NCI-H82 treated with DMSO at 0.1 percent for 48 hours (cell line): ENCODE measurements at regions not wholly inside any gene's neighbourhood (a gene's known extent, or its start where the extent isn't known, plus 50 kb on each side); places are given as distances from the start of the nearest gene placed in this dataset.
"Not testable (repeated sequence)": the region's sequence is repeated elsewhere in the genome, so short reads cannot be mapped to it uniquely, and the experiment has no call there.

Source experiments
- DNase-seq: peaks from one replicate; lab custom pipeline; 2025; ENCODE audit not compliant: unreplicated experiment; lab: John Stamatoyannopoulos, UW

DNA sequence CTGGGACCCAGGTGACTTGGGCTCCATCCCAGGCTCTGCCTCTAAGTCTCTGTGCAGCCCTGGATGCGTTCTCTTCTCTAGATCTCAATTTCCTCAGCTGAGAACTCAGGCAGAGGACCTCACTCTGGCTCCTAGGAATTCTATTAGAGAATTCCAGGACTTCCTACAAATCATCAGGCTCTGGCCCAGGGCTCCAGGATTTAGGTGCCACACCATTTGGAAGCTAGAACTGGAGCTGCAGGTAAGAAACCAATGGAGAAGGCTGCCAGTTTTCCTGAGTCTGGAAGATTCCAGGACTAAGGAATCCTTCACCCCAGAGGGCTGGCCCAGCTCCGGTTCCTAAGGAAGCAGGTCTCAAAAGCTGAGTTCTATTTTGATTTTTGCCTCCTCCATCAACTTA is 189.8 kb upstream of the CDH5 start:
- no peak for DNase-seq

DNA sequence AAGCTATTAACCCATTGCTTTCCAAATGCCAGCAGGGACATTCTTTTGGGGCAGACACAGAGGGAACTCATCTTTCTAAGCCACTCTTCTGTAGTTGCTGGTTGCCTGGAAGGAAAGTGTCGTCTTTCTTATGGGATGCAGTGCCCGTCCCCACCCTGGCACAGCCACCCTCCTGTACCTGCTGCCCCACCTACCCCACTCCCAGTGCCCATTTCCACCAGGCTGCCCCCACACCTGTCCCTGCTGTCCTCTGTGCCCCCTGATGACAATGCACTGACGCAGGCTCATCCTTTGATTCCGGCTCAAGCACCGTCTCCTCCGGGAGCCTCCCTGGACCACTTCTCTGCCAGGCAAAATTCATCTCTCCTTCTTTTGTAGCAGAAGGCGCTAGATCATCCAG is 190.4 kb upstream of the CDH5 start:
- no peak for DNase-seq

DNA sequence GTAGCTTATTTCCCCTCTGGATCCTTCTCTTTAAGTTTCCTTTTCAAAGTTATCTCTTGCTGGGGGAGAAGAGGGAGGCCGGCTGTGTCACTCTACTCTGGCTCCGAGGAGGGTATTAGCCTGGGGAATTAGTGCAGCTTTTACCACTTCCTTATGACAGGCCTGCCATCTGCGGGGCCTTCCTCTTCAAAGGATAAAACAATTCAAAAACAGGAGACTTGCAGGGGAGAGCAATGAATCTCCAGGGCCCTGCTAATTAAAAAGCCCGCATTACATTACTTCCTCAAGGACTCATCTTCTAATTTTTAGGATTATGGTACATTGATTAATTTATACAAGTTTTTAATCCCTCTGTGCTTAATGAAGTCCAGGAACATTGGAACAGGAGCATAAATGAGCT is 190.9 kb upstream of the CDH5 start:
- peak; percentile 39 for DNase-seq

DNA sequence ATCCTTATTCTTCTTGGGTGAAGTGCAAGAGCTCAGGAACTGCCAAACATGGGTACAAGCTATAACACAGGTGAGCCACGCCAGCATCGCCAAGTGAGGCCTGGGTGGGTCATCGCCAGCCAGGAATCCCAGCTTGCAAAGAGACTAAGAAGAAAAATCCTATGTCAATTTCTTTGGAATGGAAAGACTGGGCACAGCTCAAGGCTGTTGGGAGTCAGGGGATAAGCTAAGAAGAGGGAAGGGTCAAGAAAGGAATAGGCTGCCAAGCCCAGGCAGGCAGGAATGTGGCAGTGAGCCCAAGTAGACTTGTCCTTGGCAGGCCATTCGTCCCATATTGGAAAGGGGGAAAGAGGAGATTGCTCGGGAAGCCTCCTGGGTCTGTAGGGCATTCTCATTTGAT is 191.4 kb upstream of the CDH5 start:
- no peak for DNase-seq

DNA sequence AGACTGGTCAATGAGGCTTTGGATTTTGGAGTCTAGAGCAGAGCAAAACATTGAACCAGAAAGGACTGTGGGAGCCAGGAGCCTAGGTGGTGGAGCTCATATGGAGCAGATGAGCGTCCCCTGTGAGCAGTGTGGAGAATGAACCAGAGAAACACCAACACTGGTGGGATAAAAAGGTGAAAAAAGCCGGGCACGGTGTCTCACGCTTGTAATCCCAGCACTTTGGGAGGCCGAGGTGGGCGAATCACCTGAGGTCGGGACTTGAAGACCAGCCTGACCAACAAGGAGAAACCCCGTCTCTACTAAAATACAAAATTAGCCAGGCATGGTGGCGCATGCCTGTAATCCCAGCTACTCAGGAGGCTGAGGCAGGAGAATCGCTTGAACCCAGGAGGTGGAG is 192.7 kb upstream of the CDH5 start:
- not testable (repeated sequence) for DNase-seq

DNA sequence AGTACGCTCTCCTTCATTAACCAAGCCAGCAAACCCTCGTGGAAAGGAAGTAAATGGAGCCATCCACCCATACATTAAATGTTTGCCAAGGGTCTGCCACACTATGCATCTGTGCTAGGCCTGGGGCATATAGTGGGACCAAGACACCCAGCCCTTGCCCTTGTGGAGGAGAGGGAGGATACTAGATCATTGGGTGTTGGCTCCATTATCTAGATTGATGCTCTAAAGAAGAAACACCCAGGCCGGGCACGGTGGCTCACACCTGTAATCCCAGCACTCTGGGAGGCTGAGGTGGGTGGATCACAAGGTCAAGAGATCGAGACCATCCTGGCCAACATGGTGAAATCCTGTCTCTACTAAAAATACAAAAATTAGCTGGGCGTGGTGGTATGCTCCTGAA is 193.3 kb upstream of the CDH5 start:
- not testable (repeated sequence) for DNase-seq

DNA sequence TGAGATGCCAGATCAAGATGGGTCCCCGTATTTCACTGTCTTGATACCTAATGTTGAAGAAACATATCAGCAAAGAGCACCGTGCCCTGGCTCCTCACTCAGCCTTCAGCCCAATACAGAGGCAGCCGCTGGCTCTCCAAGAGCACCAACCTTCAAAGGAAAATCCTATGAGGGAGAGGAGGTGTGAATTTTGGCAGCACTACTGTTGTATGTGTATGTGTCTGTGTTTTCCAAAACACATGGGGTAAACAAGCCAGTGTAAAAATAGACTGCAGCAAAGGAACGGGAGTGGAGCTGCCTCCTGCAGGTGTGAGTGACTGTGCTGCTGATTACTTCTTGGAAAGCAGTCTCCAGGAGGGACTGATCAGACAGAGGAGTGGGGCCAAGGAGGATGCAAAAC is 194.0 kb upstream of the CDH5 start:
- DNase-seq: no peak

DNA sequence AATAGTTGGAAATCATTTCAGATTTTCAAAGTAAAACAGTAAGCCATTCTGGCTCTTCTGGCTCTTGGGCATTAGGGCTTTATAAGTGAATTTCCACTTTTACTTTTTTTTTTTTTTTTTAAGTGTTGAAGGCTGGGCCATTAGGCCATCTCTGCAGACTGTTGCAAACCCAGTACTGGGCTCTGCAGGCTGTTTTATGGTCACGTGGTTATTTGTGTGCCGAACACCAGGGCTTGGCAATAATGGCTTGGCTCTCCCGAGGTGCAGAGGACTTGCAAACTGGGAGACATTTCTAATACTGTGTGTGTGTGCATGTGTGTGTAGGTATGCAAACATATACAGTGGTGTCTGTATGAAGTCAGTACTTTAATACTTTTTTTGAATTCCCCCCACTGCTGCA is 194.9 kb upstream of the CDH5 start:
- no peak for DNase-seq

DNA sequence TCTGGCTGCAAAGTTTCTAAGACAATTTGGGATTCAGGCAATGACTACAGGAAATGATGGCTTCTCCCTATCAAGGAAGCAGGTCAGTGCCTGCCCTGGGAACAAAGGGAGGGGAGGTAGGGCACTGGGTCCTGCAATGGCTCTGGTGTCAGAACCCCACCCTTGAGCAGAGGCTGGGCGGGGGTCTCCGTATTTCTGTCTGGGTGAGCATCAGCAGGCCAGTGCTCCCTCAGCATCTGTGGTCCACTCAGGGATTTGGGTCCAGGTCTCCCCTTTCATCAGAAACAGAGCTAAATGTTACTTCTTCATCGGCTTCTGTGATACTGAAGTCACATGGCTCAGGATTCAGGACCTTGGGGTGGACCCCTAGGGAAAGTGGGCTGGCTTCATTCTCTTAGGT is 195.5 kb upstream of the CDH5 start:
- DNase-seq: no peak

DNA sequence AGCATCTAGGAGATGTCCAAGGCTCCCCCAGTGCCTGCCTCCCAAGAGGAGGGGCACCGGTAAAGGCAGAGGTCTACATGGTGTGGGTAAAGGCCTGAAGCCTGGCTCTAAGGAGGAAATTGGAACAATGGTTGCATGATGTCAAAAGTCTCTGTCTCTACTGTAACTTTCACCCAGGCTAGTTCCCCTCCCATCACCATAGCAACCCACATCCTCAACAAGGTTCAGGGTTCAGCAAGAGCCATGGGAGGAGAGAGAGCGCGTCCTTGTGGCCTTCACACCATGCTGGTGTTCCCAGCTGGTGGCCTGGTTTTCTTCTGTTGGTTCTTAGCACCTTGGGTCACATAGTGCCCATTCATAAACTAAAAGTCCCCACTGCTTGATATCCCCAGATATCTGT is 196.7 kb upstream of the CDH5 start:
- DNase-seq: no peak

DNA sequence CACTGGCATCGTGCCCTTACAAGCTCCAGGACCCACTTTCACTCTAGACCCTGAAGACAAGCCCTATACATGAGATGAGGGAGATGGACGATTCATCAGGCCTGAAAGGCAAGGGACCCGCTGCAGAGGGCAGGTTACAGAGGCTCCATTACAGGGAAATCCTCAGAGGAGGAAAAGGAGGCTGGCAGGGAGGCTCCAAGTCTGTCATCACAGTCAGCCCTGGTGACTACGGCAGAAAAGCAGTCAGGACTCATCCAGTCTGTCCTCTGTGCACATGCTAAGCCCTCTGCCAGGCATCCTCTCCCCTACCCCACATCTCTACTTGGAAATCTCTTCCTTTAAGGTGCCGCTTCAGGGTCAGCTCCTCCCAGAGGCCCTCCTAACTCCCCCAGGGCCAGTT is 197.7 kb upstream of the CDH5 start:
- no peak for DNase-seq

DNA sequence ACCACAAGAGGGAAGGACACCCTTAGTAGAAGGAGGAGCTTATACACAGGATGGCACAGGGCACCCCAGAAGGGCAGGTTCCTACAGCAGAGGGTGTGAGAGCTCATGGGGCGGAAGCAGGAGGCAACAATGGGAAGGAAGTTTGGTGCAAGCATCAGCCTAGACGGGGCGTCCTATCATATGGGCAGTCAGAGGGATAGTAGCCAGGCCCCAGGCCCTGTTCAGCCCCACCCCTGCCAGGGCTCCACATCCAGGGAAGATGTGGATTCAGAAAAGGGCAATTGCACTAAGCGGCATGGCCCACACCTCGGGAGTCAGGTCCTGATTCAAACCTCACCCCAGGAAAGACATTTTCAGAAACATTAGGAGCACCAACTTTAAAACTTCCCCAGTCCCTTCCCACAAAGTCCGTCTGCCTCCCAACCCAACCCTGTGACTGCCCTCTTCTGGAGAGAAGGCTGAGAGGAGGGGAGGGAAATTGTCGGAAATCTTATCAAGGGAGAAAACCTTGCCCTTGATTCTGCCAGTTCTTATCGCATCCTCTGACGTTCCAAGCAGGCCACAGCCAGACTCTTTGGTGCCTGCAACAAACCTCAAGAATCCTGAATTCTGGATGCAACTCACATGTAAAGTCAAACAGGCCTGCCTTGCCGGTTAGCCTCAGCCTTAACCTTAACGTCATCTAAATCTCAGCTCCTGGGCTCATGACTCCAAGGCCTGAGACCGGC is 198.8 kb upstream of the CDH5 start:
- no peak for DNase-seq

DNA sequence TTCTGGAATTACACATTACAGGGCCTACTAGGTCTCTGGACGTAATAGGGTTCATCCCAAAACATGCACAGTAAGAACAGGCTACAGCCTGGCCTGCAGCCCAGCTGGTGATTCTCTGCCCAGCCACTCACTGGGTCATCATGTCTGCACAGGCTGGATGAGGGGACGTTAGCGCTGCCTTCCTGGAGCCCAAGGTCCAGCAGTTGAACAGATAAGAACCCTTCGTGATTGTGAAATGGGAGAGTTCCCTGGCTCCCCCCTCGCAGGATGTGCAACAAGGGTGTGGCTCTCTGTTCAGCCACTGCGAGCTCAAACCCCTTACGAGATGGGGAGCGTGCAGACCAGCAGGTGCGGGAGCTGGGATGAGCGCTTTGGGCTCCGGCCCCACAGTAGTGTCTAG is 200.0 kb upstream of the CDH5 start:
- DNase-seq: no peak

DNA sequence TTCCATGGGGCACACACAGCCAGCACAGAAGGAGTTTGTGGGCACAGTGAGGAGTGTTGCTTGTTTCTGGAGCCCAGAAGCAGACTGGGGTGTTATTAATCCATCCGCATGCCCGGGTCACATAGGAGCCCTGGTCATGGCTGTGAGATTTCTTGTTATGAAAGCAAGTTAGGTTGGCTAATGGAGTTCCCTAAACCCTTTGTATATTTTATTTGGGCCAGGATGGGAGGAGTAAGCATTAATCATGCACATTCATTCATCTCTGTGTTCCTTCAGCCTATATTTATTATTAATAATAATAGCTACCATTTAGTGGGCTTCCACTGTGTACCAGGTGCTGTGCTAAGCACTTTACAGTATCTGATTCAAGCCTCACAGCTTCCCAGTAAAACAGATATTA is 200.6 kb upstream of the CDH5 start:
- DNase-seq: no peak

DNA sequence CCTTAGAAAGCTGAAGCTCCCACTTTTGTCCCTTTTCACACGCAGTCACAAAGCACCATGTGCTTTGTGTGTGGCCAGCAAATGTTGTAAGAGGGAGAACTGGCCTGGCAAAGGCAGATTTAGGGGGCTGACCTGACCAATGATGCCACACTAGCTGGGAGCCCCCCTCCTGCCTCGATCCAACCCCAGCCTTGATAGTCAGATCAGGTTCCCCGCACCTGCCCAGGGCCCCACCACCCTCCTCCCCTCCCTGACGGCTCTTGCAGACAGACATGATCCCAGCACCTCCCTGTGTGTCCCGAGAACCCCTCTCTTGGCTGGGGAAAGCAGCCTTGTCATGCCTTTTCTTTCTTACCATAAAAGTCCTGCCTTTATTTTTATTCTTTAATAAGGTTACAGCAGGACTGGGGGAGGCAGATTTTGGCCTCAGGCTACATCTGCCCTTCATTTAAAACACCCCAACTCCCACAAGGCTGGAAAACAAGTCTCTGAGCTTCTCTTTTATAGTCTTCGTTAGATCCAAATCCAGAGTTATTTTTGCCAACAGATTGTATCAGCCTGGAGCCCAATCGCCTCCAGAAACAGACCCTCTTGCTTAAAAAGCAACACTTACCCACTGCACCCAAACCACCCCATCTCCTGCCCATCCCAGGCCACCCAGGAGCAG is 201.8 kb upstream of the CDH5 start:
- DNase-seq: no peak

DNA sequence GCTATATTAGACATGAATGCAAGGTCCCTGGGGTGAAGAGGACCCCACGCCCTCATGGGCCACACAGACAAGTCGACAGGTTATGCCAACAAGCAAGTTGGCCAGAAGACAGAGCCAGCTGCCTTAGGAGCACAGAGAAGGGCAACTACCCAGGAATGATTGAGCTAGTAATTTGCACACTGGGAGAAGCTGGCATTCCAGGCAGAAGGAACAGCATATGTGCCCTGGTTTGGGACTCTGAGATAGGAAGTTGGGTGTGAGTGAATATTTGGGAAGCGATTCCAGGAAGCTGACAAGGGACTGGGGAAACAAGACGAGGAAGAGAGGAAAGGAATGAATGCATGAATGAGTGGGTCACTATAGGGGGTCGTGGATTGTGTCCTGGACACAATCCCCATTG is 203.7 kb upstream of the CDH5 start:
- no peak for DNase-seq

DNA sequence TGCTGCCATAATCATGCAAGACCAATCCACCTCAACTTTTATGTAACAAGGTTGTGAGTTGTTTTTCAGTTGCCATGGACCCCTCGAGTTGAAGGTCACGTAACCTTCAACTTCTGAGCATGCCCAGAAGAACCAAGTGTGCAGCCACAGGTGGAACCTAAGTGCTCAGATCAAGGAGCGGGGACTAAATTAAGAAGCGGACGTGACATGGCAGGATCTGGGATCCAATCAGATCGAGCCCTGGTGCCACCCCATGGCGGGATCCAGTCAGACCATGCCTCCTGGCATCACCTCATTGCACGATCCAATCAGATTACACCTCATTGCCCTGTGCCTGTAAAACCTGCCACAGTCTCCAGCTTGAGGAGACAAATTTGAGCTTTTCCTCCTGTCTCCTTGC is 204.5 kb upstream of the CDH5 start:
- no peak for DNase-seq

DNA sequence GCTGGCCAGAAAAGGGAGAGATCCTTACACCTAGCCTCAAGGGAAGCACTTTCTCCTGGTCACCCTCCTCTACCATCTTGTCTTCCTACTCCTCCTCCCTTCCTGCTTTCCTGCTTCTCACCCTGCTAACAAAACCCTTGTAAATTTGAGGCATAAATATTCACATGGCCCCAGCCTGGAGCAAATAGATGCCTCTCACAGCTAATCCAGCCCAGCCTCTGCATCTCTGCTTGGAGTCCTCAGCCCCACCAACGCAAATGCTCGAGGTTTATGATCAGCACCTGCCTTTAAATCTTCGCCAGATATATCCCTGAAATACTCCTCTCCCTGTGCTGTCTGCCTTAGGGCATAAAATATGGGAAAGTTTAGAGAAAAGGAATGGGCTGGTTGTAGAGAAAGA is 205.2 kb upstream of the CDH5 start:
- no peak for DNase-seq

DNA sequence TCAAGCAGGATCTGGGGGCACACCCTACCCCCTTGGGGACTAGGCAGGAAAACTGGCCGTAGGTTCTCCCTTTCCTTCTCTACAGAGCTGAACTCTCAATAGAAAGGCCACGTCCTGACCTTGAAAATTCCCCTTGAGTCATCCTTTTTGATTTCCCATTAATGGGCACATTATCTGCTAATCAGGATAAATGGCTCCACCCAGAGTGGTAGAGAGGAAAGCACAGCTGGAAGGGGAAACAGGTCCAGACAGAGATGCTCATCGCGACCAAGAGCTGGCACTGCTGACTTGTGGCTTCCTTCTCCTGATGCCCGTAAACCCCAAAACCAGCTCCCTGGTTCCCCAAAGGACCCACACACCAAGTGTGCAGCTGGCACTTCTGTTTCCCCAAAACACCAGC is 206.5 kb upstream of the CDH5 start:
- DNase-seq: no peak

DNA sequence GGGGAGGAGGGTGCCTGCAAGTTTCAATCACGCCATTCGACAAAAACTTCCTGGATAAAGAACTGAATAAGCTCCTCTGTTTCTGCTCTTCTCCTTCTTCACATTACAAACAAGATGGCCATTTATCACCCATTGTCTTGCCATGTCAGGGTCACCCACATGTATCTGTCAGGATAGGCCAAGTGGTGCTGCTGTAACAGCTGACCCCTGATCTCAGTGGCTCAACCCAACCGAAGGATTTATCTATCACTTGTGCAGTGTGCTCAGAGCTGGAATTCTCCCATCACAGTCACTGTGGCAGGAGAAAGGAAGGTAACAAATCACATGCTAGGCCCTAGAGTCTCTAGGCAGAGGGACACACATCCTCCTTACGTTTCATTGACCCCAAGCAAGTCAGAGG is 210.0 kb upstream of the CDH5 start:
- DNase-seq: no peak

DNA sequence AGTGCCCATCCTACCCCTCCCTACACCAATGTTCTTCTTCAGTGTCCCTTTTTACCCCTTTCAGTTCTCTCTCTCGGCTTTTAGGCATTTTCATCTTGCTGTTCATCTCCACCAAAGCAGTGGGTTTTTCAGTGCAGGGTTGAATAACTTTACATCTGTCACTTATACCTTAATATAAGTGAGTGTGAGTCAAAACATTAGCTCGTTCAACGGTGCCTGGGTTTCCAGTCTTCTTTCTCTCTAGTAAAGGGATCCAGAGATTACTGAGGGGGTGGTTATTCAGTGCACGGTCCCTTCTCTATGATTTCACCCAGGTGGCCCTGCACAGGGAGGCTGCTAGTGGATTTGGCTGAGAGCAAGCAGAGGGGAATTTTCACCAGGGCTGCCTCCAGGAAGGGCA is 210.6 kb upstream of the CDH5 start:
- DNase-seq: no peak

DNA sequence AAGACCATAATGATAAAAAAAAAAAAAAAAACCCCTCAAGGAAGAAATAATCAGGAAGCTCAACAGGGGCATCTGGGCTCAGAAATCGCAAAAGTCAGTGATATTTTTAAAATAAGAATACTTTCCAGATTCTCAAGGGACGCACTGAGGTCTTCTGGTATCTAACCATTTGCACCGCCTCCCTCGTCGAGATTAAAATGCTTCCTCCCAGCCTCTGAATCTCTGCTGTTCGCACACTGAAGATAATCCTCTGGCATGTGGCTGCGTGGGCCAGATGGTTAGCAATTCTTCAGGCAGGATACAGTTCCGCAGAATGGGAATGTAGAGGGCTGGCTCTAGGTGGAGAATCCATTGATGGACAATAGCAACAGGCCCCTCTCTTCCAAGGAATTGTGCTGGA is 211.7 kb upstream of the CDH5 start:
- peak; percentile 69 for DNase-seq

DNA sequence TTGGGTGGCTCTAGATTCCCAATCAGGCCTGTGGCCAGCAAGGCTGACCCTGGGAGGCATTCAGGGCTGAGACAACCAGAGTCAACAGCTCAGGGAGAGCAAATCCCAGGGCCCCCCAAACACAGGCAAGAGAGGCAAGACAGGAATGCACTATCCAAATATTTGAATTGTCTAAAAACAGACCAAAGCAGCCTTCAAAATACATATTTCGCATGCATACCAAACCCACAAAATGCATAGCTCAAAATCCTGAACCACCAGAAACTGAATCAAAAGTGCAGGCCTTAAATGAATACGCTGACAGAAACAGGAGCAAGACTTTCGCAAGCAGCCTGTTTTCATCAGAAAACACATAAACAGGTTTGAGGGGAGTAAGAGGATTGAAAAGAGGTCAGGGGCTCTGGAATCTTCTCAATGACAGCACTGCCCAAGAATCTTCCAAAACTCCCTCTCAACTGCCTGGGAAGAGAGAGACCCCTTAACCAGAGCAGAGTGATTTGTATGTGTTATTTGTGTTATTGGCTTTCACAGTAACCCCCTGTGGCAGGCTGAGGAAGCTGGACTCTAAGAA is 213.6 kb upstream of the CDH5 start:
- DNase-seq: no peak
